ENCODE measurements at regions not wholly inside any gene's neighbourhood (a gene's known extent, or its start where the extent isn't known, plus 50 kb on each side); places are given as distances from the start of the nearest gene placed in this dataset.

GRCh38 chr21:27110956-27111355 is 144.1 kb upstream of the ADAMTS5 start:
- no peak for DNase-seq

- DNase-seq, result no peak
These were observed 141.8 kb upstream of the ADAMTS5 start for GRCh38 chr21:27108701-27109100.

GRCh38 chr21:27108228-27108627 is 141.3 kb upstream of the ADAMTS5 start:
- no peak for DNase-seq

- no peak for DNase-seq
These were observed 138.1 kb upstream of the ADAMTS5 start for GRCh38 chr21:27104846-27105431.

GRCh38 chr21:27103768-27104167 is 136.9 kb upstream of the ADAMTS5 start:
- DNase-seq, result no peak

- no peak for DNase-seq
These were observed 134.6 kb upstream of the ADAMTS5 start for GRCh38 chr21:27101523-27101922.

GRCh38 chr21:27094184-27094948 is 127.5 kb upstream of the ADAMTS5 start:
- DNase-seq, result no peak

- DNase-seq, result no peak
These were observed 119.7 kb upstream of the ADAMTS5 start for GRCh38 chr21:27086630-27087029.

- no peak for DNase-seq
These were observed 119.3 kb upstream of the ADAMTS5 start for GRCh38 chr21:27086186-27086585.

- no peak for DNase-seq
These were observed 118.5 kb upstream of the ADAMTS5 start for GRCh38 chr21:27085387-27085786.

- DNase-seq, result no peak
These were observed 116.3 kb upstream of the ADAMTS5 start for GRCh38 chr21:27083144-27083543.

- no peak for DNase-seq
These were observed 115.6 kb upstream of the ADAMTS5 start for GRCh38 chr21:27082431-27083010.

GRCh38 chr21:27079636-27080240 is 112.8 kb upstream of the ADAMTS5 start:
- DNase-seq, result no peak

GRCh38 chr21:27078915-27079314 is 112.0 kb upstream of the ADAMTS5 start:
- DNase-seq, result no peak

- DNase-seq, result no peak
These were observed 110.6 kb upstream of the ADAMTS5 start for GRCh38 chr21:27077501-27077900.

- no peak for DNase-seq
These were observed 109.1 kb upstream of the ADAMTS5 start for GRCh38 chr21:27076025-27076424.

GRCh38 chr21:27070861-27071670 is 104.2 kb upstream of the ADAMTS5 start:
- no peak for DNase-seq

GRCh38 chr21:27068811-27069210 is 101.9 kb upstream of the ADAMTS5 start:
- no peak for DNase-seq

GRCh38 chr21:27067226-27067625 is 100.3 kb upstream of the ADAMTS5 start:
- DNase-seq, result no peak

GRCh38 chr21:27062443-27062842 is 95.6 kb upstream of the ADAMTS5 start:
- no peak for DNase-seq

GRCh38 chr21:27061770-27062169 is 94.9 kb upstream of the ADAMTS5 start:
- DNase-seq, result no peak

GRCh38 chr21:27060190-27060589 is 93.3 kb upstream of the ADAMTS5 start:
- no peak for DNase-seq
